ENCODE measurements at regions not wholly inside any gene's neighbourhood (a gene's known extent, or its start where the extent isn't known, plus 50 kb on each side); places are given as distances from the start of the nearest gene placed in this dataset.

DNA sequence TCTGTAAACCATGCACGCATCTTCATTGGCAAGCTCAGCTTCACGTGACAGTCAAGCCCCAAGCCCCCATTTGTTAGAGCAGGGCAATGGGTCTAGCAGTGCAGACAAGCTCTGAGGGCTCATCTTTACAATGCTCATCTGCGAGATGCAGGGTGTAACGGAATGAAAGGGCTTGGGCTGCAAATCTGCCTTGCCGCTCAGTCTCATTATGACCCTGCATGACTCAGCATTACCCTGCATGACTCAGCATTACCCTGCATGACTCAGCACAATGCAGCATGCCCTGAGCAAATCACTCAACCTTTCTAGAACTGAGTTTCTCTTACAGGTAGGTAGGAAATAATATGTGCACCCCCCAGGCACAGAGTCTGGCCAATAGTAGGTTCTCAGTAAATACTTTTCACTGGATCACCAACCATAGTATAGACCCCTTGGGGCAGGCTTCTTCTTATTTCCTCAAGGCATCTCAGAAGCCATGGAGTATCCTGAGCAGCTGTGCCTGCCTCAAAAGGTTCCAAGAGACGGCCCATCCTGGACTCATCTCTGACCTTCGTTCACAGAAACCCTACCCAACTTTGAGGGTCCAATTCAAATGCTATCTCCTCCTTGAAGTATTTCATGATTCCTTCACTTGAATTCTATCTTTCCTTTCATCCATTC is 391.3 kb upstream of the CDH5 start:
- TF ChIP-seq, protein P1, sequence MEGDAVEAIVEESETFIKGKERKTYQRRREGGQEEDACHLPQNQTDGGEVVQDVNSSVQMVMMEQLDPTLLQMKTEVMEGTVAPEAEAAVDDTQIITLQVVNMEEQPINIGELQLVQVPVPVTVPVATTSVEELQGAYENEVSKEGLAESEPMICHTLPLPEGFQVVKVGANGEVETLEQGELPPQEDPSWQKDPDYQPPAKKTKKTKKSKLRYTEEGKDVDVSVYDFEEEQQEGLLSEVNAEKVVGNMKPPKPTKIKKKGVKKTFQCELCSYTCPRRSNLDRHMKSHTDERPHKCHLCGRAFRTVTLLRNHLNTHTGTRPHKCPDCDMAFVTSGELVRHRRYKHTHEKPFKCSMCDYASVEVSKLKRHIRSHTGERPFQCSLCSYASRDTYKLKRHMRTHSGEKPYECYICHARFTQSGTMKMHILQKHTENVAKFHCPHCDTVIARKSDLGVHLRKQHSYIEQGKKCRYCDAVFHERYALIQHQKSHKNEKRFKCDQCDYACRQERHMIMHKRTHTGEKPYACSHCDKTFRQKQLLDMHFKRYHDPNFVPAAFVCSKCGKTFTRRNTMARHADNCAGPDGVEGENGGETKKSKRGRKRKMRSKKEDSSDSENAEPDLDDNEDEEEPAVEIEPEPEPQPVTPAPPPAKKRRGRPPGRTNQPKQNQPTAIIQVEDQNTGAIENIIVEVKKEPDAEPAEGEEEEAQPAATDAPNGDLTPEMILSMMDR (IDR thresholded peaks at IDR 0.05), result no peak
- TF ChIP-seq POLR2A (IDR thresholded peaks at IDR 0.05), result no peak

Measured in Peyer's patch (tissue), 4 donors.